B cell (primary cell): ENCODE measurements at regions not wholly inside any gene's neighbourhood (a gene's known extent, or its start where the extent isn't known, plus 50 kb on each side); places are given as distances from the start of the nearest gene placed in this dataset.

Experiments used
- ATAC-seq: fragments of 200-7000 bp; cut with Tn5 transposase; one replicate; pipeline ENCODE4 v1.10.0; 2021; ENCODE audit warnings: low read depth, mild to moderate bottlenecking, moderate number of reproducible peaks, moderate library complexity
- CTCF ChIA-PET: fragments of 350-600 bp; sonication (Branson Sonifier 250); formaldehyde crosslinking; loops from one replicate; lab custom pipeline; 2021; ENCODE audit warnings: antibody characterized with exemption, inconsistent platforms; lab: Charles Lee
- POLR2A ChIA-PET: fragments of 350-600 bp; sonication (Branson Sonifier 250); formaldehyde crosslinking; loops from one replicate; lab custom pipeline; 2021; ENCODE audit warnings: antibody characterized with exemption; lab: Charles Lee
- DNase-seq: peaks from one replicate; pipeline ENCODE4 v3.0.0; 2013
- H2AFZ ChIP-seq: 2 replicates; pipeline ENCODE4 v1.6.1; 2012; ENCODE audit warnings: mild to moderate bottlenecking, low read depth, low read length; ENCODE audit not compliant: insufficient read depth, poor library complexity, severe bottlenecking
- H3K27ac ChIP-seq, 2 donors: 1 replicate in 1 of 2; 2 replicates in 1 of 2; pipeline ENCODE4 v1.5.1; 2012 to 2013; ENCODE audit warnings: low read length in 2 of 2, mild to moderate bottlenecking in 2 of 2, moderate library complexity in 1 of 2
- H3K27me3 ChIP-seq, 4 experiments: fragments of 200-600 bp in 1 of 4; sonication (generic) in 1 of 4; replicated peaks in 1 of 4; 1 replicate in 2 of 4; 2 replicates in 2 of 4; pipeline versions ENCODE4 v1.6.1 to v1.7.0; 2013 to 2016; ENCODE audit warnings: low read length in 3 of 4, mild to moderate bottlenecking in 2 of 4, mixed read lengths in 1 of 4, moderate library complexity in 1 of 4; ENCODE audit not compliant: insufficient read depth in 4 of 4, control insufficient read depth in 3 of 4; ENCODE audit errors: control extremely low read depth in 1 of 4
- H3K36me3 ChIP-seq, 2 experiments: replicated peaks in 1 of 2; 1 replicate in 1 of 2; 2 replicates in 1 of 2; pipeline versions ENCODE4 v1.6.1 to v1.7.1; 2013; ENCODE audit warnings: low read length in 1 of 2; ENCODE audit not compliant: insufficient read depth in 2 of 2, control insufficient read depth in 1 of 2; ENCODE audit errors: control extremely low read depth in 1 of 2, extremely low read depth in 1 of 2
- H3K4me1 ChIP-seq, 2 donors: fragments of 200-600 bp in 1 of 2; sonication (generic) in 1 of 2; 1 replicate in 1 of 2; 2 replicates in 1 of 2; pipeline versions ENCODE4 v1.5.1 to v1.6.1; 2013 to 2017; ENCODE audit warnings: low read length in 2 of 2; ENCODE audit not compliant: control insufficient read depth in 2 of 2, insufficient read depth in 2 of 2
- H3K4me2 ChIP-seq: replicated peaks from 2 replicates; pipeline ENCODE3; 2012; ENCODE audit warnings: mild to moderate bottlenecking, low read depth, low read length; ENCODE audit not compliant: poor library complexity, severe bottlenecking
- H3K4me3 ChIP-seq, 5 experiments: fragments of 200-600 bp in 1 of 5; sonication (generic) in 1 of 5; 1 replicate in 3 of 5; 2 replicates in 2 of 5; pipeline versions ENCODE4 v1.5.1 to v1.7.0; 2011 to 2016; ENCODE audit warnings: low read length in 4 of 5, mild to moderate bottlenecking in 4 of 5, low read depth in 2 of 5, control low read depth in 1 of 5, moderate library complexity in 1 of 5; ENCODE audit not compliant: insufficient read depth in 1 of 5; ENCODE audit errors: control extremely low read depth in 1 of 5, extremely low read depth in 1 of 5
- H3K79me2 ChIP-seq: fragments of 200-600 bp; sonication (generic); one replicate; pipeline ENCODE4 v1.6.0; 2016; ENCODE audit warnings: low read length; ENCODE audit not compliant: control insufficient read depth, insufficient read depth
- H3K9ac ChIP-seq: fragments of 200-600 bp; sonication (generic); 2 replicates; pipeline ENCODE4 v1.6.1; 2017; ENCODE audit warnings: mild to moderate bottlenecking, low read length, moderate library complexity
- H3K9me3 ChIP-seq, 3 donors: one replicate each; pipeline versions ENCODE4 v1.6.1 to v1.7.1; 2013; ENCODE audit warnings: low read length in 2 of 3; ENCODE audit not compliant: control insufficient read depth in 2 of 3, insufficient read depth in 1 of 3; ENCODE audit errors: control extremely low read depth in 1 of 3
- H4K20me1 ChIP-seq: 2 replicates; pipeline ENCODE4 v1.6.0; 2012; ENCODE audit warnings: mild to moderate bottlenecking, low read length; ENCODE audit not compliant: insufficient read depth, control insufficient read depth, poor library complexity, severe bottlenecking
- H3K27ac Mint-ChIP-seq: one replicate; pipeline ENCODE4 v1.8.0; 2021; ENCODE audit warnings: mixed read lengths
- H3K27me3 Mint-ChIP-seq: one replicate; pipeline ENCODE4 v1.8.0; 2021; ENCODE audit warnings: mixed read lengths
- H3K4me1 Mint-ChIP-seq: one replicate; pipeline ENCODE4 v1.8.0; 2021; ENCODE audit warnings: mixed read lengths
- H3K4me3 Mint-ChIP-seq: one replicate; pipeline ENCODE4 v1.8.0; 2021; ENCODE audit warnings: mixed read lengths
- H3K9me3 Mint-ChIP-seq: one replicate; pipeline ENCODE4 v1.8.0; 2022; ENCODE audit warnings: mixed read lengths; ENCODE audit not compliant: insufficient read depth
- EZH2 ChIP-seq: IDR thresholded peaks from 2 replicates; pipeline ENCODE4 v1.6.1; 2012; ENCODE audit warnings: borderline replicate concordance, low read depth, mild to moderate bottlenecking, moderate library complexity, low read length; ENCODE audit not compliant: insufficient read depth, poor library complexity, severe bottlenecking
- WGBS: methylation state at CpG from one replicate; pipeline ENCODE4 v1.1.5; 2013; ENCODE audit warnings: missing lambda C conversion rate; ENCODE audit not compliant: insufficient coverage; 5-methylcytosine and 5-hydroxymethylcytosine counted together
- intact Hi-C: fragments of 100-400 bp; cut with micrococcal nuclease; formaldehyde crosslinking; loops from one replicate; pipeline ENCODE4 v1.10.0; 2022
- TF ChIP-seq, protein P1 (sequence below): fragments of 200-600 bp; IDR thresholded peaks from one replicate; pipeline ENCODE4 v1.8.0; 2022; ENCODE audit warnings: antibody characterized with exemption, mild to moderate bottlenecking

DNA sequence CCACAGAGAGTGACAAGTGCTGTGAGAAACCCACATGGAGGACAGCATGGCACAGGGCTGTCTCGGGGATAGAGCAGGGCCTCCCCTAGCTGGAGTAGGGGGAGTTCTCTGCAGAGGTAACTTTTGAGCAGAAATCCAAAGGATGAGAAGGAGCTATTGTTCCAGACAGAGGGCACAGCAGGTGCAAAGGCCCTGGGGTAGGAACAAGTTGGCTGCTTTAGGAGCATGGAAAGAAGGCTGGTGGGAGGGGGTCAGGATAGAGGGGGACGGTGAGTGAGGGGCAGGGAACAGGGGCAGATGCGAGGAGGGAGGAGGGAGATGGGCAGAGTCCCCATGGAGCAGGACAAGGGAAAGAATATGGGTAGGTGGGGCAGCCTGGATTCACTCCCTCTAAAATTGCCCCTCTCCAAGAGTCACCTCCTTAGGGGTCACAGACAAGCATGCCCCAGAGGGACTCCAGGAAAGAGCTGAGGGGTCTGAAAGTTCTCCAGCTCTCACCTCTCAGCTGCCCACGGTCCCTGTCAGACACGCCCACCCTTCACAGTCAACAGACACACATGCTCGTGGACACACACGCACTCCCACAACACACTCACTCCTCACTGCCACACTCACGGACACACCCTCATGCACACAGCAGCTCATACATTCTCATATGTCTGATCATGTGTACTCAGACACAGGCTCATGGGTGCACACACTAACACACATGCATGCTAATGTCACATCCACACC, 110.7 kb downstream of the LITAF start:
- intact Hi-C loops, result no loop called here
- ATAC-seq, result no peak

GRCh38 chr16:11476676-11477075, 110.0 kb downstream of the LITAF start:
- Histone ChIP-seq H3K27me3 (no peaks in the 10 kb centered on the region), H3K36me3 (no peaks in the 10 kb centered on the region), H3K27ac (no peak overlapping the region), H3K9me3 (peaks cover 2 to 22% (median 4%) of the 10 kb centered on the region in 3 donors), H3K9ac (no peak overlapping the region), H3K4me3 (no peak overlapping the region), H3K79me2 (no peaks in the 10 kb centered on the region), H3K4me1 (no peaks in the 10 kb centered on the region), H3K4me2 (no peak overlapping the region), H4K20me1 (no peaks in the 10 kb centered on the region), H2AFZ (no peak overlapping the region)
- no peak for DNase-seq
- Mint-ChIP-seq H3K27me3 (no peaks in the 10 kb centered on the region), H3K9me3 (peaks cover 12% of the 10 kb centered on the region), H3K4me3 (no peak overlapping the region), H3K27ac (no peak overlapping the region), H3K4me1 (no peaks in the 10 kb centered on the region)
- ATAC-seq, result no peak
- no peak for TF ChIP-seq EZH2
- TF ChIP-seq, protein P1, sequence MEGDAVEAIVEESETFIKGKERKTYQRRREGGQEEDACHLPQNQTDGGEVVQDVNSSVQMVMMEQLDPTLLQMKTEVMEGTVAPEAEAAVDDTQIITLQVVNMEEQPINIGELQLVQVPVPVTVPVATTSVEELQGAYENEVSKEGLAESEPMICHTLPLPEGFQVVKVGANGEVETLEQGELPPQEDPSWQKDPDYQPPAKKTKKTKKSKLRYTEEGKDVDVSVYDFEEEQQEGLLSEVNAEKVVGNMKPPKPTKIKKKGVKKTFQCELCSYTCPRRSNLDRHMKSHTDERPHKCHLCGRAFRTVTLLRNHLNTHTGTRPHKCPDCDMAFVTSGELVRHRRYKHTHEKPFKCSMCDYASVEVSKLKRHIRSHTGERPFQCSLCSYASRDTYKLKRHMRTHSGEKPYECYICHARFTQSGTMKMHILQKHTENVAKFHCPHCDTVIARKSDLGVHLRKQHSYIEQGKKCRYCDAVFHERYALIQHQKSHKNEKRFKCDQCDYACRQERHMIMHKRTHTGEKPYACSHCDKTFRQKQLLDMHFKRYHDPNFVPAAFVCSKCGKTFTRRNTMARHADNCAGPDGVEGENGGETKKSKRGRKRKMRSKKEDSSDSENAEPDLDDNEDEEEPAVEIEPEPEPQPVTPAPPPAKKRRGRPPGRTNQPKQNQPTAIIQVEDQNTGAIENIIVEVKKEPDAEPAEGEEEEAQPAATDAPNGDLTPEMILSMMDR, result no peak
- CTCF ChIA-PET, result no interaction called here
- intact Hi-C loops, result no loop called here
- POLR2A ChIA-PET, result interaction anchor here (0.6 kb wide), 1 partner anchor 29 kb away, joined by 10 read pairs; no protein-coding TSS in a partner anchor
- 94% methylated on average over 14 of the region's 14 CpGs for WGBS

More for the DNA sequence above, 110.7 kb downstream of the LITAF start:
- ChIA-PET POLR2A (interaction anchor here (0.6 kb wide), 1 partner anchor 29 kb away, joined by 10 read pairs; no protein-coding TSS in a partner anchor), CTCF (no interaction called here)
- H3K9me3 ChIP-seq, result peaks cover 2 to 17% (median 4%) of the 10 kb centered on the region in 3 donors
- WGBS, result 76% methylated on average over 7 of the region's 8 CpGs
- no peak for DNase-seq
- H3K27me3 ChIP-seq, result no peaks in the 10 kb centered on the region
- no peak overlapping the region for H3K27ac ChIP-seq
- H3K4me3 ChIP-seq, result no peak overlapping the region
- H3K9ac ChIP-seq, result no peak overlapping the region
- TF ChIP-seq, protein P1, result no peak
- no peak for TF ChIP-seq EZH2
- no peaks in the 10 kb centered on the region for H3K4me1 ChIP-seq
- Mint-ChIP-seq H3K4me1 (no peaks in the 10 kb centered on the region), H3K27me3 (no peaks in the 10 kb centered on the region), H3K27ac (no peak overlapping the region), H3K4me3 (no peak overlapping the region), H3K9me3 (peaks cover 12% of the 10 kb centered on the region)
- H3K79me2 ChIP-seq, result no peaks in the 10 kb centered on the region
- no peak overlapping the region for H2AFZ ChIP-seq
- H4K20me1 ChIP-seq, result no peaks in the 10 kb centered on the region
- H3K4me2 ChIP-seq, result no peak overlapping the region
- no peaks in the 10 kb centered on the region for H3K36me3 ChIP-seq
